ENCODE measurements at regions not wholly inside any gene's neighbourhood (a gene's known extent, or its start where the extent isn't known, plus 50 kb on each side); places are given as distances from the start of the nearest gene placed in this dataset.

DNA sequence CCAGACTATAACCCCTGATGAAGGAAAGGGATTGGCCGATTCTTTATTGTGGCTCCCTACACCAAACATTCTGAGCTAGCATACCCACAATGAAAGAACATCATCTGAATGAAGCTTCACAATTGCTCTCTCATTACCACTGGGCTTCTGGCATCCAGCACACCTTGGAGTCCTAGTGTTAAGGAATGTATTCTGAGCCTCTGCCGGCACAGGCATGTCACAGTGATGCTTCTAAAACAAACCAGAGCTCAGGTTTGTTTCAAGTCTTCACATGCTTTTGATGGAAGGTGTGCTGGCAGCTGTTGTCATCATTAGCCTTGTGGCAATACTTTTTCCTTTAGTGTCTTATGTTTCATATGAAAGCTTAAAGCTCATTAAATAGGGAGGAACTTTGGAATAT lies 76.3 kb upstream of the RBBP8 start:
- H4K20me1 ChIP-seq (ENCODE audit: insufficient read depth, low read length): no peaks in the 10 kb centered on the region
- TF ChIP-seq, protein P1, sequence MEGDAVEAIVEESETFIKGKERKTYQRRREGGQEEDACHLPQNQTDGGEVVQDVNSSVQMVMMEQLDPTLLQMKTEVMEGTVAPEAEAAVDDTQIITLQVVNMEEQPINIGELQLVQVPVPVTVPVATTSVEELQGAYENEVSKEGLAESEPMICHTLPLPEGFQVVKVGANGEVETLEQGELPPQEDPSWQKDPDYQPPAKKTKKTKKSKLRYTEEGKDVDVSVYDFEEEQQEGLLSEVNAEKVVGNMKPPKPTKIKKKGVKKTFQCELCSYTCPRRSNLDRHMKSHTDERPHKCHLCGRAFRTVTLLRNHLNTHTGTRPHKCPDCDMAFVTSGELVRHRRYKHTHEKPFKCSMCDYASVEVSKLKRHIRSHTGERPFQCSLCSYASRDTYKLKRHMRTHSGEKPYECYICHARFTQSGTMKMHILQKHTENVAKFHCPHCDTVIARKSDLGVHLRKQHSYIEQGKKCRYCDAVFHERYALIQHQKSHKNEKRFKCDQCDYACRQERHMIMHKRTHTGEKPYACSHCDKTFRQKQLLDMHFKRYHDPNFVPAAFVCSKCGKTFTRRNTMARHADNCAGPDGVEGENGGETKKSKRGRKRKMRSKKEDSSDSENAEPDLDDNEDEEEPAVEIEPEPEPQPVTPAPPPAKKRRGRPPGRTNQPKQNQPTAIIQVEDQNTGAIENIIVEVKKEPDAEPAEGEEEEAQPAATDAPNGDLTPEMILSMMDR (IDR thresholded peaks at IDR 0.05; ENCODE audit: borderline replicate concordance, extremely low read depth, low read length, poor library complexity, severe bottlenecking): no peak
- TF ChIP-seq EZH2 (IDR thresholded peaks at IDR 0.05; ENCODE audit: borderline replicate concordance, low read depth, low read length, severe bottlenecking): no peak
- no peak overlapping the region for H3K4me2 ChIP-seq (ENCODE audit: insufficient read depth, low read length)
- no peaks in the 10 kb centered on the region for H3K36me3 ChIP-seq (ENCODE audit: insufficient read depth, low read length)
- no peak overlapping the region for H3K4me3 ChIP-seq (ENCODE audit: low read depth in 1 of 2, low read length in 2 of 2)
- ATAC-seq (ENCODE audit: insufficient read depth, low read depth) (no peak), DNase-seq (no peak)
- no peak overlapping the region for H3K27ac ChIP-seq (ENCODE audit: low read length)
- no peaks in the 10 kb centered on the region for H3K4me1 ChIP-seq (ENCODE audit: insufficient read depth, low read length)
- no peaks in the 10 kb centered on the region for H3K9me3 ChIP-seq (ENCODE audit: insufficient read depth, low read length, severe bottlenecking)
- peaks cover 7% of the 10 kb centered on the region for H3K27me3 ChIP-seq (ENCODE audit: insufficient read depth, low read length, poor library complexity)
- H3K9ac ChIP-seq (ENCODE audit: low read depth, low read length): no peak overlapping the region
- H2AFZ ChIP-seq (ENCODE audit: low read depth, low read length): no peak overlapping the region
- H3K79me2 ChIP-seq (ENCODE audit: insufficient read depth, low read length): no peaks in the 10 kb centered on the region

DNA sequence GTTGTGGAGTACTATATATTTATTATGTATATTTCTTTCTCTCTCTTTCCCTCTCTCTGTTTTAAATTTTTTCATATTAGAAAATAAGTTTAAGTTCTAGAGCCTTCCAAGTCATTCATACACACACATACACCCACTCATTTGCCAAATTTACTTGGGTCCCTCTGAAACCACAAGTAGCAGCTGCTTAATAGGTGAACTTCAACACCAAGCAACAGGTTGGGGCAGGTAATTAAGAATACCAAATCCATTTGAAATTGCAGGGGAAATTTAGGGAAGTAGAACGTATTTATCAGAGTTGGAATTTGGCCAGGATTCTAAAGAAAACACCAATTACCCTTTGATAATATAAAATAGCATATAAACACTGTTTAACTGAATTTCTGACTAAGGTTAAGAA lies 75.0 kb upstream of the RBBP8 start:
- TF ChIP-seq, protein P1 (IDR thresholded peaks at IDR 0.05; ENCODE audit: borderline replicate concordance, extremely low read depth, low read length, poor library complexity, severe bottlenecking): no peak
- no peak for TF ChIP-seq EZH2 (IDR thresholded peaks at IDR 0.05; ENCODE audit: borderline replicate concordance, low read depth, low read length, severe bottlenecking)
- no peak overlapping the region for H3K27ac ChIP-seq (ENCODE audit: low read length)
- H3K9me3 ChIP-seq (ENCODE audit: insufficient read depth, low read length, severe bottlenecking): no peaks in the 10 kb centered on the region
- no peak overlapping the region for H3K4me2 ChIP-seq (ENCODE audit: insufficient read depth, low read length)
- no peaks in the 10 kb centered on the region for H3K36me3 ChIP-seq (ENCODE audit: insufficient read depth, low read length)
- no peak for ATAC-seq (ENCODE audit: insufficient read depth, low read depth)
- H3K79me2 ChIP-seq (ENCODE audit: insufficient read depth, low read length): no peaks in the 10 kb centered on the region
- H3K4me1 ChIP-seq (ENCODE audit: insufficient read depth, low read length): no peaks in the 10 kb centered on the region
- peaks cover 7% of the 10 kb centered on the region for H3K27me3 ChIP-seq (ENCODE audit: insufficient read depth, low read length, poor library complexity)
- H2AFZ ChIP-seq (ENCODE audit: low read depth, low read length): no peak overlapping the region
- H4K20me1 ChIP-seq (ENCODE audit: insufficient read depth, low read length): no peaks in the 10 kb centered on the region
- no peak overlapping the region for H3K4me3 ChIP-seq (ENCODE audit: low read depth in 1 of 2, low read length in 2 of 2)
- no peak for DNase-seq
- no peak overlapping the region for H3K9ac ChIP-seq (ENCODE audit: low read depth, low read length)

DNA sequence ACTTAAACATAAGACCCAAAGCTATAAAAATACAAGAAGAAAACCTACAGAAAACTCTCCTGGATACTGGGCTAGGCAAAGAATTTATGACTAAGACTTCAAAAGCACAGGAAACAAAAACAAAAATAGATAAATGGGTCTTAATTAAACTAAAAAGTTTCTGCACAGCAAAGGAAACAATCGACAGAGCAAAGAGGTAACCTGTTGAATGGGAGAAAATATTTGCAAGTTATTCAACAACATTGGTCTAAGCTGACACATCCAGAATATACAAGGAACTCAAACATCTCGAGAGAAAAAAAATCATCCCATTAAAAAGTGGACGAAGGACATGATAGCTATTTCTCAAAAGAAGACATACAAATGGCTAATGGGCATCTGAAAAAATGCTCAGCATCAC lies 72.3 kb upstream of the RBBP8 start:
- Histone ChIP-seq H3K9me3 (ENCODE audit: insufficient read depth, low read length, severe bottlenecking) (no peaks in the 10 kb centered on the region), H3K4me1 (ENCODE audit: insufficient read depth, low read length) (no peaks in the 10 kb centered on the region), H3K79me2 (ENCODE audit: insufficient read depth, low read length) (no peaks in the 10 kb centered on the region), H3K27me3 (ENCODE audit: insufficient read depth, low read length, poor library complexity) (peaks cover 7% of the 10 kb centered on the region), H4K20me1 (ENCODE audit: insufficient read depth, low read length) (no peaks in the 10 kb centered on the region), H3K4me3 (ENCODE audit: low read depth in 1 of 2, low read length in 2 of 2) (no peak overlapping the region), H3K9ac (ENCODE audit: low read depth, low read length) (no peak overlapping the region), H2AFZ (ENCODE audit: low read depth, low read length) (no peak overlapping the region), H3K4me2 (ENCODE audit: insufficient read depth, low read length) (no peak overlapping the region), H3K36me3 (ENCODE audit: insufficient read depth, low read length) (no peaks in the 10 kb centered on the region), H3K27ac (ENCODE audit: low read length) (no peak overlapping the region)
- DNase-seq: no peak
- TF ChIP-seq, protein P1 (IDR thresholded peaks at IDR 0.05; ENCODE audit: borderline replicate concordance, extremely low read depth, low read length, poor library complexity, severe bottlenecking): no peak
- no peak for TF ChIP-seq EZH2 (IDR thresholded peaks at IDR 0.05; ENCODE audit: borderline replicate concordance, low read depth, low read length, severe bottlenecking)
- no peak for ATAC-seq (ENCODE audit: insufficient read depth, low read depth)

Measured in DND-41 (cell line).